ENCODE measurements at regions not wholly inside any gene's neighbourhood (a gene's known extent, or its start where the extent isn't known, plus 50 kb on each side); places are given as distances from the start of the nearest gene placed in this dataset.

- TF ChIP-seq CREB1 (IDR thresholded peaks at IDR 0.05; ENCODE audit: low read depth): no peak
- no peak for TF ChIP-seq USF1 (IDR thresholded peaks at IDR 0.05)
- TF ChIP-seq RAD21 (IDR thresholded peaks at IDR 0.05; ENCODE audit: low read depth): no peak
Observed at GRCh38 chr3:109569135-109569846, 231.9 kb upstream of the DPPA4 start.

GRCh38 chr3:109570408-109570807 is 233.1 kb upstream of the DPPA4 start:
- TF ChIP-seq FOXM1 (IDR thresholded peaks at IDR 0.05; ENCODE audit: borderline replicate concordance, low read depth) (no peak), YY1 (IDR thresholded peaks at IDR 0.05; ENCODE audit: low read depth) (no peak), MAX (IDR thresholded peaks at IDR 0.05) (no peak), NFIC (IDR thresholded peaks at IDR 0.05) (no peak), USF1 (IDR thresholded peaks at IDR 0.05) (no peak), REST (IDR thresholded peaks at IDR 0.05; ENCODE audit: low read depth) (no peak), TAF1 (IDR thresholded peaks at IDR 0.05; ENCODE audit: low read depth) (no peak), CREB1 (IDR thresholded peaks at IDR 0.05; ENCODE audit: low read depth) (no peak)

GRCh38 chr3:109572301-109572700 is 235.0 kb upstream of the DPPA4 start:
- no peak for TF ChIP-seq RAD21 (IDR thresholded peaks at IDR 0.05; ENCODE audit: low read depth)
- TF ChIP-seq USF1 (IDR thresholded peaks at IDR 0.05): no peak
- no peak for TF ChIP-seq EGR1 (IDR thresholded peaks at IDR 0.05)
- no peak for TF ChIP-seq REST (IDR thresholded peaks at IDR 0.05; ENCODE audit: low read depth)
- no peak for TF ChIP-seq MAX (IDR thresholded peaks at IDR 0.05)

GRCh38 chr3:109596991-109597390 is 259.6 kb upstream of the DPPA4 start:
- TF ChIP-seq ZBTB7A (IDR thresholded peaks at IDR 0.05; ENCODE audit: low read depth): no peak
- no peak for TF ChIP-seq EGR1 (IDR thresholded peaks at IDR 0.05)
- TF ChIP-seq CEBPB (IDR thresholded peaks at IDR 0.05): no peak
- no peak for TF ChIP-seq REST (IDR thresholded peaks at IDR 0.05; ENCODE audit: low read depth)
- TF ChIP-seq FOXM1 (IDR thresholded peaks at IDR 0.05; ENCODE audit: borderline replicate concordance, low read depth): no peak
- TF ChIP-seq CREB1 (IDR thresholded peaks at IDR 0.05; ENCODE audit: low read depth): no peak
- TF ChIP-seq NFIC (IDR thresholded peaks at IDR 0.05): no peak
- no peak for TF ChIP-seq RAD21 (IDR thresholded peaks at IDR 0.05; ENCODE audit: low read depth)
- TF ChIP-seq USF1 (IDR thresholded peaks at IDR 0.05): no peak
- no peak for TF ChIP-seq EP300 (IDR thresholded peaks at IDR 0.05; ENCODE audit: borderline replicate concordance)
- TF ChIP-seq TAF1 (IDR thresholded peaks at IDR 0.05; ENCODE audit: low read depth): no peak
- no peak for TF ChIP-seq YY1 (IDR thresholded peaks at IDR 0.05; ENCODE audit: low read depth)
- TF ChIP-seq TEAD4 (IDR thresholded peaks at IDR 0.05): no peak
- no peak for TF ChIP-seq TCF12 (IDR thresholded peaks at IDR 0.05; ENCODE audit: low read depth)

All from Ishikawa (cell line).